ENCODE measurements at regions not wholly inside any gene's neighbourhood (a gene's known extent, or its start where the extent isn't known, plus 50 kb on each side); places are given as distances from the start of the nearest gene placed in this dataset.
"Not testable (repeated sequence)": the region's sequence is repeated elsewhere in the genome, so short reads cannot be mapped to it uniquely, and the experiment has no call there.

DNA sequence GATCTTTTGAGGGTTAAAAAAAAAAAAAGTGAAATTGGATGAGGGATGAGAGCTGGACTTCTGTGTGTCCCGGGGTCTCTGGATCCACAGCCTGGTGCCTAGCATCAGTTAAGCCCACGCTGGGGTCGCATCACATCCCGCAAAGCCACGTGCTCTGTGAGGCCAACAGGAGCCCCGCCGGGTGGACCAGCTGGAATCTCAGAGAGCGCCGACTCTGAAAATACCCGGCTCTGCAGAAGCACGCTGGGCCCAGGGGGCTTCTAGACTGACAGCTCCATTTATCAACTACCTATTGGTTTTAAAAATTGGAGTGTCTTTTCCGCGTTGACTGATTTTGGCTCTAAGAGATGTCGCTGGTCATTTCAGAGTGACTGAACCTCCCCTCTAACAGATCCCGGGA lies 164.1 kb upstream of the PLGLB2 start:
- not testable (repeated sequence) for TF ChIP-seq RAD21 (IDR thresholded peaks at IDR 0.05); ZBTB33 (IDR thresholded peaks at IDR 0.05); GABPA (IDR thresholded peaks at IDR 0.05 in 1 of 2, conservative IDR thresholded peaks at IDR 0.05 in 1 of 2); MAX (IDR thresholded peaks at IDR 0.05); ATF3 (IDR thresholded peaks at IDR 0.05); TAF1 (conservative IDR thresholded peaks at IDR 0.05); YY1 (IDR thresholded peaks at IDR 0.05); NR2F2 (IDR thresholded peaks at IDR 0.05); SP1 (IDR thresholded peaks at IDR 0.05); REST (IDR thresholded peaks at IDR 0.05); EGR1 (IDR thresholded peaks at IDR 0.05; ENCODE audit: low read depth in 2 of 2); FOXA1 (IDR thresholded peaks at IDR 0.05)
- TF ChIP-seq, protein P1, sequence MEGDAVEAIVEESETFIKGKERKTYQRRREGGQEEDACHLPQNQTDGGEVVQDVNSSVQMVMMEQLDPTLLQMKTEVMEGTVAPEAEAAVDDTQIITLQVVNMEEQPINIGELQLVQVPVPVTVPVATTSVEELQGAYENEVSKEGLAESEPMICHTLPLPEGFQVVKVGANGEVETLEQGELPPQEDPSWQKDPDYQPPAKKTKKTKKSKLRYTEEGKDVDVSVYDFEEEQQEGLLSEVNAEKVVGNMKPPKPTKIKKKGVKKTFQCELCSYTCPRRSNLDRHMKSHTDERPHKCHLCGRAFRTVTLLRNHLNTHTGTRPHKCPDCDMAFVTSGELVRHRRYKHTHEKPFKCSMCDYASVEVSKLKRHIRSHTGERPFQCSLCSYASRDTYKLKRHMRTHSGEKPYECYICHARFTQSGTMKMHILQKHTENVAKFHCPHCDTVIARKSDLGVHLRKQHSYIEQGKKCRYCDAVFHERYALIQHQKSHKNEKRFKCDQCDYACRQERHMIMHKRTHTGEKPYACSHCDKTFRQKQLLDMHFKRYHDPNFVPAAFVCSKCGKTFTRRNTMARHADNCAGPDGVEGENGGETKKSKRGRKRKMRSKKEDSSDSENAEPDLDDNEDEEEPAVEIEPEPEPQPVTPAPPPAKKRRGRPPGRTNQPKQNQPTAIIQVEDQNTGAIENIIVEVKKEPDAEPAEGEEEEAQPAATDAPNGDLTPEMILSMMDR (IDR thresholded peaks at IDR 0.05; ENCODE audit: low read depth, low read length, missing input control) = not testable (repeated sequence)
